ENCODE measurements at regions not wholly inside any gene's neighbourhood (a gene's known extent, or its start where the extent isn't known, plus 50 kb on each side); places are given as distances from the start of the nearest gene placed in this dataset.

GRCh38 chr22:27340047-27340446 lies 461.5 kb downstream of the MN1 start:
- DNase-seq (ENCODE audit: low read depth), result no peak

DNA sequence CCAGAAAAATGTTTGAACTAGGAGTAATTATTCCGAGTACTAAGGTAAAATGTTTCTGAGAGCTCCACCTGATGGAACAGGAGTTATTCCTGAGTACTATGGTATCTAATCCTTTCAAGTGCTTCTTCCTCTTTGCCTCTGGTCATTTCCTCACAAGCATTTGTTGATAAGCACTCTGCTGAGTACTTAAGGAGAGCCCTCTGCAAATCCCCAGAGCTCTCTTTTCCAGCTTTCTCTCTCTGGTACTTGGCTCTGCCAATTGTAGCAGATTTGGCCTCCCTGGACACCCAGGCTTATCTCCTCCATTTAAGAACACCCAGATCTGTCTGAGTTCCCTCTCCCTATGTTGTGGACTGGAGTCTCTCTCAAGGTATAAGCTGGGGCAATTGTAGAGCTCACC lies 457.0 kb downstream of the MN1 start:
- no peak for DNase-seq (ENCODE audit: low read depth)

DNA sequence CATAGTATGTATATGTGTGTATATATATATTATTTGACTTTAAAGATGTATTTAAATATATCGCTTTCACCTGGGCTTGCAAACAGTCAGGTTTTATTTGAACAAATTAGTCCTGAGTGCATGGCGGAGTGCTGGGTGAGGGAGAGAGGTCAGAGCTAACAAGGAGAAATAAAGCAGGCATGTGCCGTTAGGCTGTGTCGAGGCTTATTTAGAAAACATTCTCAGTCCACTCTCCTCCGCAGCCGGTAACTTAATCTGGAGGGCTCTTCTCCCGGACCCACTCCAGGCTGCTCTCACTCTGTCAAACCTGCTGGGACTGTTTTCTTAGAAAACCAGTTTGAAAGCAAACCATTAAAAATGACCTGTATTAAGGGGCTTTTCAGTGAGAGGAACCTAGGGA lies 455.9 kb downstream of the MN1 start:
- no peak for DNase-seq (ENCODE audit: low read depth)

- no peak for DNase-seq (ENCODE audit: low read depth)
Measured at GRCh38 chr22:27347951-27348350, 453.6 kb downstream of the MN1 start.

GRCh38 chr22:27348634-27349033 lies 452.9 kb downstream of the MN1 start:
- DNase-seq (ENCODE audit: low read depth), result no peak

DNA sequence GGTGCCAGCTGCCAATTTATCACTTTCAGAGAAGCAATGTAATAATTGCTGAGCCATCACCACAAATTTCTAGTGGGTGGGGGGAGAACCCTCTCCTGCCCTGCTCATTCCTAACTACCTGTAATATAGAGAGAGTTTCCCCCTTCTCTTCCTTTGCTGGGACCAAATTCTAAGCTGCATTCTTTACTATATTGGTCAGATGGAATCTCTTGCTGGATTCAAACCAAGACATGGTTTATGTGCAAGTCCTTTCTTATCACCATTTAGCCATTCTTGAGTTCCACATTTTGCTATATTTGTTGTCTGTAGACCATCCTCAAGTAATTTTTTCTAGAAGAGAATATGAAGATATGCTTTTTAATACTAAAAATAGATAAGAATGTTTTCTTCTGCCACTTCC lies 452.1 kb downstream of the MN1 start:
- DNase-seq (ENCODE audit: low read depth), result no peak

- DNase-seq (ENCODE audit: low read depth), result no peak
Measured at GRCh38 chr22:27350306-27350705, 451.2 kb downstream of the MN1 start.

- no peak for DNase-seq (ENCODE audit: low read depth)
Measured at GRCh38 chr22:27352426-27352825, 449.1 kb downstream of the MN1 start.

DNA sequence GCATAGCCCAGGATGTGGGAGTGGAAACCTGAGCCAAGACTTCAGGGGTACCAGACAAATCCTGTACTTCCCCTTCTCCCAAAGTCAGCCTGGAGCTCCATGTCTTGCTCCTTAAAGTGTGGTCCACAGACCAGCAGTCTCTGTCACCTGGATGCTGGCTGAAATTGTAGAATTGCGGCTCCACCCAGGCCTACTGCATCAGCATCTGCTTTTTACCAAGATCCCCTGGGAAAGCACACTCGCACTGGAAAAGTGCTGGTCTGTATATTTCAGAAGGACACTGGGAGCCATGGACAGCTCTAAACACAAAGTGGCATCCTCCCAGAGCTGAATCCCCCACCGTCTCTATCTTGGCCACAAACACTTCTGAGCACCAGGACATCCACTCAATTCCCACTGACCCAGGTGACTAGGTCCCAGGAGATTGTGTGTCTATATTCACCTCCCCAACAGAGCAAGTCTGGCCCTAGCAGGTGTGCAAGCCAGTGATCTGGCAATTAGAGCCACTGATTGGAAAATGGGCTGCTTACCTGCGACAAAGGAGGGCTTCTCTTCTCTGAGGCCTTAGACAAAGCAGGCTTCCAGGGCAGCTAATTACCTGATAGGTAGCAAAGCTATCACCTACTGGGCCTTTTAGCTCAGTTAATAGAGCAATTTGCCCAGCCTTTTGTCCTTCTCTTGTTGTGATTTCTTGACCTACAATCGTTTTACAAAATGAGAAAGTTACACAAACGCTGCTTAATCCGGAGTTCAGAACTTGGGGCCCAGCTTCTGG lies 443.3 kb downstream of the MN1 start:
- DNase-seq (ENCODE audit: low read depth), result no peak

DNA sequence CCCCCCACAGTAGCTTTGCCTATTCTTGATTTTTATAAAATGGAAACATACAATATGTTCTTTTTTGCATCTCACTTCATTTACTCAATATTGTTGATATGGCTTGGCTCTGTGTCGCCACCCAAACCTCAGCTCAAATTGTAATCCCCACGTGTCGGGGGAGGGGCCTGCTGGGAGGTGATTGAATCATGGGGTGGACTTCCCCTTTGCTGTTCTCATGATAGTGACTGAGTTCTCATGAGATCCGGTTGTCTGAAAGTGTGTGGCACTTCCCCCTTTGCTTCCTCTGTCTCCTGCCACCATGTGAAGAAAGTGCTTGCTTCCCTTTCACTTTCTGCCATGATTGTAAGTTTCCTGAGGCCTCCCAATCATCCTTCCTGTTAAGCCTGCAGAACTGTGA lies 431.3 kb downstream of the MN1 start:
- DNase-seq (ENCODE audit: low read depth), result no peak

DNA sequence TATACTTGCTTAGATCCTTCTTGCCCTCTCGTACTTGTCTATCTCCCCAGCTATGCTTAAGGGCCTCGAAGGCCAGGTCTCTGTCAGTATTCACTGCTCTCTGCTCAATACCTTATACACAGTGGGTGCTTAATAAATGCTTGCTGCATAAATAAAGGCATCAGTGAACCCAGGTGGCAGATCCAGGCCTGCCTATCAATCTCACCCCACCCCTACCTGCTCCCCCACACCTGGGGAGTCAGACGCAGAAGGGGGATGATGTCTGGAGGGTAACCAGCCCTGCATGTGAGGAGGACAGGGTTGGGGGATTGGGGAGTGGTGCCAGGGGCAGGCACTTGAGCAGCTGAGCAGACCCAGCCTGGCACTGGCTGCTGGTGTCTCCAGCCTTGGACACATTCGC lies 430.6 kb downstream of the MN1 start:
- no peak for DNase-seq (ENCODE audit: low read depth)

DNA sequence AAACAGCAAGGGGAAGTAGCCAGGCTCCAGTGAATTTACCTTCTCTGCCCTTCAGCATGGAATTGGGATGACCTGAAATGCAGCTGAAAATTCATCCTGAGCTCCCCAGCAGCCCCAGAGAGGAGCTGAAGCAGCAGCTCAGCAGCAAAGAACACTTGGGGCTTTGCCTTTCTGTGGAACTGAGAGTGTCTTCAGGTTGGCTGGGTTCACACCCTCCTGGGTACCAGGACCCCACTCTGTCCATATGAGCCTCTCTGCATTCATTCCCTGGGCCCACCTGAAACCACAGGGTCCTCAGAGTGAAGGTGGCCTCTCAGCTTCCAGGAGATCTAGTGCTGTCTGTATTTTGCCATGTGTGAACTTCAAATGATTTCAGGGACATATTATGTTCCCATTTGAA lies 429.2 kb downstream of the MN1 start:
- no peak for DNase-seq (ENCODE audit: low read depth)

DNA sequence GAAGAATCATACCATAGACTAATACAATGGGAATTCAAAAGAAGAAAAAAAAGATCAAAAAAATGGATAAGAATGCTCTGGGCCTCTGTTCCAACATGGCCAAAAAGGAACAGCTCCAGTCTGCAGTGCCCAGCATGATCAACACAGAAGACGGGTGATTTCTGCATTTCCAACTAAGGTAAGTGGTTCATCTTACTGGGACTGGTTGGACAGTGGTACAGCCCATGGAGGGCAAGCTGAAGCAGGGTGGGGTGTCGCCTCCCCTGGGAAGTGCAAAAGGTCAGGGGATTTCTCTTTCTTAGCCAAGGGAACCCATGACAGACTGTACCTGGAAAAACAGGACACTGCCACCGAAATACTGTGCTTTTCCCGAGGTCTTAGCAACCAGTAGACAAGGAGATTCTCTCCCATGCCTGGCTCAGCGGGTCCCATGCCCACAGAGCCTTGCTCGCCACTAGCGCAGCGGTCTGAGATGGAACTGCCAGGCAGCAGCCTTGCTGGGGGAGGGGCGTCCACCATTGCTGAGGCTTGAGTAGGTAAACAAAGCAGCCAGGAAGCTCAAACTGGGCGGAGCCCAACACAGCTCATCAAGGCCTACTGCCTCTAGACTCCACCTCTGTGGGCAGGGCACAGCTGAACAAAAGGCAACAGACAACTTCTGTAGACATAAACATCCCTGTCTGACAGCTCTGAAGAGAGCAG lies 428.4 kb downstream of the MN1 start:
- no peak for DNase-seq (ENCODE audit: low read depth)

- no peak for DNase-seq (ENCODE audit: low read depth)
Measured at GRCh38 chr22:27377501-27378295, 423.9 kb downstream of the MN1 start.

- no peak for DNase-seq (ENCODE audit: low read depth)
Measured at GRCh38 chr22:27378311-27378800, 423.2 kb downstream of the MN1 start.

DNA sequence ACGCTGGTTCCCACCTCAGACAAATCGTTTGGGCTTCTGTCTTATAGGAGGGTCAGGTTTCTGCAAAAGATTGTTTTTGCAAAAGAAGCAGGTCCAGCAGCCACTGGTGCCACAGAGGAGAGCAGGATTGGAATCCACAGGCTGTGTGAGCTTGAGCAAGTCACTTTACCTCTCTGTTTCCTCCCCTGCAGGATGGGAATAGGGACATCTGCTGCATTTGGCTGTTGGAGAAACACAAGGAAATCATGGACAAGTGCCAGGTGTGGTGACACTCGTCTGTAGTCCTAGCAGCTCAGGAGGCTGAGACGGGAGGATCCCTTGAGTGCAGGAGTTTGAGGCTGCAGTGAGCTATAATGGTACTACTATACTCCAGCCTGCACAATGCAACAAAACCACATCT lies 422.6 kb downstream of the MN1 start:
- no peak for DNase-seq (ENCODE audit: low read depth)

GRCh38 chr22:27380855-27381254 lies 420.7 kb downstream of the MN1 start:
- DNase-seq (ENCODE audit: low read depth), result no peak

GRCh38 chr22:27381552-27381951 lies 420.0 kb downstream of the MN1 start:
- no peak for DNase-seq (ENCODE audit: low read depth)

DNA sequence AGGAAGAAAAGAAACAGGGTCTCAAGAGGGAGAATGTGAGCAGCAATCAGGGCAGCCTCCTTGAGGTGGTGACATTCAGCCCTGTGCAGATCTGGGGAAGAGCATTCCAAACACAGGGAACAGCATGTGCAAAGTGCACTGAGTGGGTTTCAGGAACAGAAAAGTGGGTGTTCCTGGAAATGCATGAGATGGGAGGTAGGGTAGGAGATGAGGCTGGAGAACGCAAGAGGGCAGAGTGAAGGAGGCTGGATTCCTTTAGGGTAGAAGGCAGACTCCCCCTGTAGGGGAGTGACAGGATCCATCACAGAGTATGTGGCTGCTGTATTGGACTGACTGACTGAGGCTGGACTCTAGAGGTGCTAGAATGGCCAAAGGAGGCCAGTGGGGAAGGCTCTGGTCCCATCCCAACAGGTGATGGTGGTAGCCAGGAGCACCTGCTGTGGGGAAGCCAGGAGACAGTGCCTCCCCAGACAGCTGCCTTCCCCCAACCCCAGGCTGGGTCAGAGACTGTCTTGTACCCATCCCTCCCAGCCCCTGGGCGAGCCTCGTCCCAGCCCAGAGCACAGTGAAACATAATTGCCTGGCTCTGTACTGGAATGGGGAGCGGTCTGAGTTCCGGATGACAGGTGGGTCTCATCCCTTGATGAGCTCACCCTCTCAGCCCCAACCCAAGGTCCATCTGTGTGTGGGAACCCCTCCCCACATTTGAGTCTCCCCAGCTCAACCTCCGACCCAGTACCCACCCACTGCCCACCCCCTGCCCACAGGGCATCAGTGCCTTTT lies 419.4 kb downstream of the MN1 start:
- no peak for DNase-seq (ENCODE audit: low read depth)

- no peak for DNase-seq (ENCODE audit: low read depth)
Measured at GRCh38 chr22:27382947-27383346, 418.6 kb downstream of the MN1 start.

- DNase-seq (ENCODE audit: low read depth), result no peak
Measured at GRCh38 chr22:27383896-27384295, 417.7 kb downstream of the MN1 start.

Data from stimulated activated CD8-positive, alpha-beta memory T cell treated with anti-CD3 and anti-CD28 coated beads, Interleukin-12 subunit alpha, Interleukin-12 subunit beta, amount 100 ng/mL, for 1 hour (primary cell).